Esophagus squamous epithelium (tissue), 5 donors: ENCODE measurements at regions not wholly inside any gene's neighbourhood (a gene's known extent, or its start where the extent isn't known, plus 50 kb on each side); places are given as distances from the start of the nearest gene placed in this dataset.

ENCODE experiments used
- DNase-seq: peaks from one replicate; lab custom pipeline; 2025; lab: John Stamatoyannopoulos, UW
- H3K27ac ChIP-seq, 4 donors: fragments of 200-600 bp; sonication (generic); one replicate each; pipeline ENCODE4 v1.5.1; 2016 to 2019; ENCODE audit warnings: mild to moderate bottlenecking in 1 of 4
- H3K27me3 ChIP-seq, 4 donors: fragments of 200-600 bp; sonication (generic); 1 replicate in 3 of 4; 2 replicates in 1 of 4; pipeline versions ENCODE4 v1.5.1 to v1.6.0; 2017 to 2021; ENCODE audit warnings: antibody characterized with exemption in 1 of 4
- H3K36me3 ChIP-seq, 3 donors: fragments of 200-600 bp; sonication (generic); one replicate each; pipeline ENCODE4 v1.5.1; 2016 to 2019
- H3K4me1 ChIP-seq, 3 donors: fragments of 200-600 bp; sonication (generic); one replicate each; pipeline ENCODE4 v1.5.1; 2017 to 2019
- H3K4me3 ChIP-seq, 4 donors: fragments of 200-600 bp; sonication (generic); 1 replicate in 3 of 4; 2 replicates in 1 of 4; pipeline ENCODE4 v1.5.1; 2016 to 2019; ENCODE audit warnings: mild to moderate bottlenecking in 2 of 4, moderate library complexity in 1 of 4
- H3K9me3 ChIP-seq, 3 donors: fragments of 200-600 bp; sonication (generic); one replicate each; pipeline ENCODE4 v1.5.1; 2016 to 2019
- CTCF ChIP-seq, 6 experiments: fragments of 450-650 bp in 4 of 6; fragments of 200-600 bp in 2 of 6; sonication (generic) in 2 of 6; IDR thresholded peaks; one replicate each; pipeline ENCODE4 v1.5.1; 2016 to 2019; ENCODE audit warnings: antibody characterized with exemption in 6 of 6, mild to moderate bottlenecking in 4 of 6, moderate library complexity in 4 of 6
- POLR2A ChIP-seq, 4 donors: fragments of 450-650 bp; IDR thresholded peaks; one replicate each; pipeline ENCODE4 v1.6.1; 2017; ENCODE audit warnings: antibody characterized with exemption in 4 of 4, mild to moderate bottlenecking in 4 of 4, moderate library complexity in 3 of 4
- WGBS, 2 donors: methylation state at CpG; one replicate each; pipeline ENCODE4 v1.1.5; 2018; 5-methylcytosine and 5-hydroxymethylcytosine counted together
- intact Hi-C: fragments of 100-400 bp; cut with DNase I; formaldehyde crosslinking; loops from one replicate; pipeline ENCODE4 v1.15.0; 2022
- donor health status: DM: yes; HTN: yes; CAD: no.

- Histone ChIP-seq H3K27ac (no peak overlapping the region), H3K4me3 (no peak overlapping the region), H3K4me1 (no peaks in the 10 kb centered on the region), H3K36me3 (no peaks in the 10 kb centered on the region), H3K9me3 (no peaks in the 10 kb centered on the region), H3K27me3 (no peaks in the 10 kb centered on the region)
- WGBS, 2 donors = 44% methylated on average over 5 of the region's 5 CpGs
- intact Hi-C loops = no loop called here
- TF ChIP-seq CTCF (IDR thresholded peaks at IDR 0.05) (no peak), POLR2A (IDR thresholded peaks at IDR 0.05) (no peak)
- DNase-seq = no peak
Observed at GRCh38 chr2:81672516-81672915, 1368.0 kb upstream of the LRRTM1 start.

- Histone ChIP-seq H3K4me3 (no peak overlapping the region), H3K9me3 (no peaks in the 10 kb centered on the region), H3K27me3 (no peaks in the 10 kb centered on the region), H3K4me1 (no peaks in the 10 kb centered on the region), H3K36me3 (no peaks in the 10 kb centered on the region), H3K27ac (no peak overlapping the region)
- TF ChIP-seq CTCF (IDR thresholded peaks at IDR 0.05) = no peak
- no peak for TF ChIP-seq POLR2A (IDR thresholded peaks at IDR 0.05)
- intact Hi-C loops = no loop called here
- 70 to 74% methylated on average over 1 of the region's 1 CpG for WGBS, 2 donors
- no peak for DNase-seq
Observed at GRCh38 chr2:81670885-81671284, 1366.3 kb upstream of the LRRTM1 start.

- Histone ChIP-seq H3K4me1 (no peaks in the 10 kb centered on the region), H3K36me3 (no peaks in the 10 kb centered on the region), H3K4me3 (no peak overlapping the region), H3K27me3 (no peaks in the 10 kb centered on the region), H3K27ac (no peak overlapping the region), H3K9me3 (peaks cover 0 to 16% (median 8%) of the 10 kb centered on the region in 3 donors)
- DNase-seq = no peak
- intact Hi-C loops = no loop called here
- WGBS, 2 donors = 70 to 84% methylated on average over 3 of the region's 3 CpGs
- no peak for TF ChIP-seq CTCF (IDR thresholded peaks at IDR 0.05)
- no peak for TF ChIP-seq POLR2A (IDR thresholded peaks at IDR 0.05)
Observed at GRCh38 chr2:81661081-81661480, 1356.5 kb upstream of the LRRTM1 start.

- no peaks in the 10 kb centered on the region for H3K27me3 ChIP-seq
- no peak overlapping the region for H3K4me3 ChIP-seq
- no peak for TF ChIP-seq POLR2A (IDR thresholded peaks at IDR 0.05)
- TF ChIP-seq CTCF (IDR thresholded peaks at IDR 0.05) = no peak
- peaks cover 0 to 26% (median 6%) of the 10 kb centered on the region in 3 donors for H3K9me3 ChIP-seq
- no peaks in the 10 kb centered on the region for H3K4me1 ChIP-seq
- intact Hi-C loops = no loop called here
- no peak for DNase-seq
- H3K27ac ChIP-seq = no peak overlapping the region
- H3K36me3 ChIP-seq = no peaks in the 10 kb centered on the region
- WGBS, 2 donors = 29 to 44% methylated on average over 4 of the region's 4 CpGs
Observed at GRCh38 chr2:81658227-81658626, 1353.7 kb upstream of the LRRTM1 start.

GRCh38 chr2:81650048-81650971, 1345.8 kb upstream of the LRRTM1 start:
- Histone ChIP-seq H3K36me3 (no peaks in the 10 kb centered on the region), H3K9me3 (peaks cover 0 to 9% (median 0%) of the 10 kb centered on the region in 3 donors), H3K4me3 (no peak overlapping the region), H3K27ac (no peak overlapping the region), H3K27me3 (no peaks in the 10 kb centered on the region), H3K4me1 (no peaks in the 10 kb centered on the region)
- intact Hi-C loops = no loop called here
- no peak for DNase-seq
- 59 to 65% methylated on average over 6 of the region's 6 CpGs for WGBS, 2 donors
- no peak for TF ChIP-seq POLR2A (IDR thresholded peaks at IDR 0.05)
